Peyer's patch (tissue), 4 donors: ENCODE measurements at regions not wholly inside any gene's neighbourhood (a gene's known extent, or its start where the extent isn't known, plus 50 kb on each side); places are given as distances from the start of the nearest gene placed in this dataset.

Experiments used
- POLR2A ChIP-seq, 2 donors: fragments of 450-650 bp; IDR thresholded peaks; one replicate each; pipeline ENCODE4 v1.5.1; 2017; ENCODE audit warnings: antibody characterized with exemption in 2 of 2, mild to moderate bottlenecking in 2 of 2, moderate library complexity in 2 of 2
- TF ChIP-seq, protein P1 (sequence below), 6 experiments: fragments of 450-650 bp in 4 of 6; fragments of 200-600 bp in 2 of 6; sonication (generic) in 1 of 6; IDR thresholded peaks; one replicate each; pipeline ENCODE4 v1.5.1; 2017 to 2019; ENCODE audit warnings: antibody characterized with exemption in 6 of 6, mild to moderate bottlenecking in 3 of 6, moderate library complexity in 1 of 6

DNA sequence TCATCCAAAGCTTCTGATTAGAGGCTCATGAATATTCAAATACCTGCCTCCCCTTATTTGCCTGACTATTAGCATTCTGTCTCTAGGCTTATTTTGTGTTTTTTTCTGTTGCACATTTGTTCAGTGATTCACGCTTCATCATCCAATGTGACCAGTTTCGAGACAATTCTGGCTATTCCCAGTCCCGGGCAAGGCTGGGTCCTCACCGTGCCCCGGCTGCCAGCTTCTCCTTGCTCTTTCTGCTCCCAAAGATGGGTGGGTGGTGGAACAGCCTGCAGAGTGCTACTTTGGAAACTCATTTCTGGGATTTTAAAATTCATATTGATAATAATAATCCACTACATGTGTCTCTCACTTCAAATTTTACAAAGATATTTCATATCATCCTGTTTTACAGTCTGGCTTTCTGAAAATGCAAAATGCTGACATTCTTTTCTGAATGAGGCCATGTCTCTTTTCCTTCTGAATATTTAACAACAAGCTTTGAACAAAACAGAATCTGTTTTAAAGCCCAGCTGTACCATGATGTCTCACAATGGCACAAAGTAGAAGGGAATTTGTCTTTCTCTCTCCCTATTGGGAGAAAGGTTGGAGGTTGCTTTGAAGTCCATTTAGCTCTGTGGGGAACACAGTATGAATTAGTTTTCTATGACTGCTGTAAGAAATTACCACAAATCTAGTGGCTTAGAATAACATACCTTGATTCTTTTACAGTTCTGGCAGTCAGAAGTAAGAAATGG, 116.9 kb upstream of the CDH13 start:
- TF ChIP-seq, protein P1, sequence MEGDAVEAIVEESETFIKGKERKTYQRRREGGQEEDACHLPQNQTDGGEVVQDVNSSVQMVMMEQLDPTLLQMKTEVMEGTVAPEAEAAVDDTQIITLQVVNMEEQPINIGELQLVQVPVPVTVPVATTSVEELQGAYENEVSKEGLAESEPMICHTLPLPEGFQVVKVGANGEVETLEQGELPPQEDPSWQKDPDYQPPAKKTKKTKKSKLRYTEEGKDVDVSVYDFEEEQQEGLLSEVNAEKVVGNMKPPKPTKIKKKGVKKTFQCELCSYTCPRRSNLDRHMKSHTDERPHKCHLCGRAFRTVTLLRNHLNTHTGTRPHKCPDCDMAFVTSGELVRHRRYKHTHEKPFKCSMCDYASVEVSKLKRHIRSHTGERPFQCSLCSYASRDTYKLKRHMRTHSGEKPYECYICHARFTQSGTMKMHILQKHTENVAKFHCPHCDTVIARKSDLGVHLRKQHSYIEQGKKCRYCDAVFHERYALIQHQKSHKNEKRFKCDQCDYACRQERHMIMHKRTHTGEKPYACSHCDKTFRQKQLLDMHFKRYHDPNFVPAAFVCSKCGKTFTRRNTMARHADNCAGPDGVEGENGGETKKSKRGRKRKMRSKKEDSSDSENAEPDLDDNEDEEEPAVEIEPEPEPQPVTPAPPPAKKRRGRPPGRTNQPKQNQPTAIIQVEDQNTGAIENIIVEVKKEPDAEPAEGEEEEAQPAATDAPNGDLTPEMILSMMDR (IDR thresholded peaks at IDR 0.05), result no peak
- TF ChIP-seq POLR2A (IDR thresholded peaks at IDR 0.05), result no peak
